ENCODE measurements at regions not wholly inside any gene's neighbourhood (a gene's known extent, or its start where the extent isn't known, plus 50 kb on each side); places are given as distances from the start of the nearest gene placed in this dataset.

GRCh38 chrX:39682778-39683177 is 415.0 kb downstream of the BCOR start:
- WGBS (ENCODE audit: extremely low coverage, insufficient read length, low lambda C conversion rate): no CpG with 5 or more reads among the region's 3 CpGs
- no peak overlapping the region for H2AFZ ChIP-seq (ENCODE audit: low read length)
- no peak overlapping the region for H2BK12ac ChIP-seq (ENCODE audit: insufficient read length, low read depth, low read length)
- H3T11ph ChIP-seq (ENCODE audit: low read length): no peak overlapping the region
- H3K27ac Mint-ChIP-seq: peak overlapping the region in 1 of 3 experiments; percentile 72; a peak in 1 of 7 replicates
- peak; percentile 55 for DNase-seq
- peaks cover 17 to 24% of the 10 kb centered on the region in 2 experiments for H3K4me1 Mint-ChIP-seq
- peaks cover 56 to 69% of the 10 kb centered on the region in 2 experiments for H3K9me3 Mint-ChIP-seq
- H2BK5ac ChIP-seq (ENCODE audit: insufficient read length, low read length): no peak overlapping the region
- no peak overlapping the region for H3K4ac ChIP-seq (ENCODE audit: low read depth, low read length)
- H4K91ac ChIP-seq (ENCODE audit: insufficient read length, low read depth, low read length): no peak overlapping the region
- no peak overlapping the region for H3K56ac ChIP-seq (ENCODE audit: insufficient read length, low read depth, low read length)
- H3K27me3 ChIP-seq (ENCODE audit: insufficient read depth, low read length): no peaks in the 10 kb centered on the region; the same call in 1 of the 2 replicates
- H3K27ac ChIP-seq (ENCODE audit: insufficient read length, low read depth, low read length): no peak overlapping the region
- H3K4me1 ChIP-seq (ENCODE audit: insufficient read depth, low read length): peaks cover 7% of the 10 kb centered on the region
- H3K23me2 ChIP-seq (ENCODE audit: insufficient read length, low read depth, low read length, poor library complexity, severe bottlenecking): no peaks in the 10 kb centered on the region
- no peak overlapping the region for H4K5ac ChIP-seq (ENCODE audit: insufficient read length, low read depth, low read length)
- H2BK20ac ChIP-seq (ENCODE audit: low read depth, low read length, poor library complexity, severe bottlenecking): no peak overlapping the region
- H2BK120ac ChIP-seq (ENCODE audit: low read depth, low read length, poor library complexity, severe bottlenecking): no peak overlapping the region
- no peaks in the 10 kb centered on the region for H3K79me1 ChIP-seq (ENCODE audit: insufficient read depth, low read depth, low read length, poor library complexity, severe bottlenecking)
- no peak overlapping the region for H3K14ac ChIP-seq (ENCODE audit: insufficient read depth, low read length)
- H3K9me3 ChIP-seq (ENCODE audit: control insufficient read depth, low read depth, low read length): no peaks in the 10 kb centered on the region
- peaks cover 6 to 9% (median 8%) of the 10 kb centered on the region in 3 experiments for H3K36me3 Mint-ChIP-seq (ENCODE audit: insufficient read depth in 1 of 3, low read depth in 3 of 3)
- no peak overlapping the region for H3K4me3 Mint-ChIP-seq
- H3K9ac ChIP-seq (ENCODE audit: extremely low read depth, insufficient read length, low read length): no peak overlapping the region
- H3K79me2 ChIP-seq (ENCODE audit: insufficient read depth, low read length): no peaks in the 10 kb centered on the region
- H4K8ac ChIP-seq (replicated peaks; ENCODE audit: insufficient read length, low read depth, low read length): no peak overlapping the region
- H3K4me2 ChIP-seq (ENCODE audit: insufficient read depth, insufficient read length, low read length): no peak overlapping the region
- H3K27me3 Mint-ChIP-seq (ENCODE audit: low read depth): peaks cover 18% of the 10 kb centered on the region
- no peak overlapping the region for H3K18ac ChIP-seq (ENCODE audit: insufficient read length, low read depth, low read length)
- no peak overlapping the region for H2AK5ac ChIP-seq (ENCODE audit: insufficient read length, low read length)
- H3K23ac ChIP-seq (ENCODE audit: insufficient read length, low read depth, low read length): no peak overlapping the region
- TF ChIP-seq CTCF (conservative IDR thresholded peaks at IDR 0.05): no peak
- H4K20me1 ChIP-seq (ENCODE audit: control insufficient read depth, insufficient read depth, insufficient read length): no peaks in the 10 kb centered on the region
- no peak overlapping the region for H2BK15ac ChIP-seq (ENCODE audit: low read depth, low read length)

Data from H9 (cell line).